H1 (cell line): ENCODE measurements at regions not wholly inside any gene's neighbourhood (a gene's known extent, or its start where the extent isn't known, plus 50 kb on each side); places are given as distances from the start of the nearest gene placed in this dataset.

ENCODE experiments used
- CTCF ChIA-PET: fragments of 300-600 bp; sonication (Branson Sonifier 250); formaldehyde crosslinking; loops from one replicate; lab custom pipeline; 2021; ENCODE audit not compliant: partially characterized antibody; lab: Charles Lee
- POLR2A ChIA-PET: fragments of 300-600 bp; sonication (Branson Sonifier 250); formaldehyde crosslinking; loops from one replicate; lab custom pipeline; 2021; ENCODE audit warnings: inconsistent platforms; ENCODE audit not compliant: partially characterized antibody; lab: Charles Lee
- DNase-seq, 2 experiments: peaks; one replicate each; pipeline versions ENCODE4 v3.0.0 to v3.0.0-alpha.2; 2010 to 2022; ENCODE audit warnings: low spot score in 2 of 2, low read depth in 1 of 2, mixed read lengths in 1 of 2
- FAIRE-seq: peaks from 2 replicates; lab custom pipeline; 2011; peaks lifted over from hg19 to GRCh38; lab: Jason Lieb, UNC
- H2AFZ ChIP-seq: 2 replicates; pipeline ENCODE4 v1.8.1; 2012; ENCODE audit warnings: low read length, inconsistent platforms
- H2AK5ac ChIP-seq: 2 replicates; pipeline ENCODE4 v1.6.1; 2013; ENCODE audit warnings: low read depth, low read length
- H2BK120ac ChIP-seq: replicated peaks from 2 replicates; pipeline ENCODE3; 2013; ENCODE audit warnings: low read depth, low read length, inconsistent platforms
- H2BK12ac ChIP-seq: 2 replicates; pipeline ENCODE4 v1.6.1; 2013; ENCODE audit warnings: low read depth, low read length
- H2BK15ac ChIP-seq: 2 replicates; pipeline ENCODE4 v1.6.1; 2013; ENCODE audit warnings: low read length
- H2BK20ac ChIP-seq: 2 replicates; pipeline ENCODE4 v1.6.1; 2013; ENCODE audit warnings: low read length
- H2BK5ac ChIP-seq: 2 replicates; pipeline ENCODE4 v1.6.1; 2013; ENCODE audit warnings: low read depth, low read length
- H3K14ac ChIP-seq: 2 replicates; pipeline ENCODE4 v1.6.1; 2013; ENCODE audit warnings: inconsistent platforms; ENCODE audit not compliant: insufficient read length
- H3K18ac ChIP-seq: 2 replicates; pipeline ENCODE4 v1.6.1; 2013; ENCODE audit warnings: low read length; ENCODE audit errors: extremely low read depth
- H3K23ac ChIP-seq: 2 replicates; pipeline ENCODE4 v1.6.1; 2013; ENCODE audit warnings: inconsistent platforms; ENCODE audit not compliant: insufficient read length
- H3K23me2 ChIP-seq: 2 replicates; pipeline ENCODE4 v1.6.1; 2013; ENCODE audit warnings: low read depth, low read length
- H3K27ac ChIP-seq: 2 replicates; pipeline ENCODE4 v1.6.1; 2011; ENCODE audit warnings: low read depth, low read length, inconsistent platforms
- H3K27me3 ChIP-seq, 4 experiments: replicated peaks in 1 of 4; 1 replicate in 1 of 4; 2 replicates in 3 of 4; pipeline versions ENCODE4 v1.6.1 to v1.8.1; 2011 to 2013; ENCODE audit warnings: low read length in 3 of 4, mild to moderate bottlenecking in 3 of 4, inconsistent platforms in 2 of 4, mixed read lengths in 2 of 4, moderate library complexity in 1 of 4; ENCODE audit not compliant: control insufficient read depth in 3 of 4, insufficient read depth in 3 of 4; ENCODE audit errors: extremely low read depth in 1 of 4
- H3K36me3 ChIP-seq, 4 experiments: 2 replicates each; pipeline versions ENCODE4 v1.6.1 to v1.8.1; 2011 to 2013; ENCODE audit warnings: mild to moderate bottlenecking in 4 of 4, low read length in 3 of 4, moderate library complexity in 2 of 4, control low read depth in 1 of 4, inconsistent platforms in 1 of 4; ENCODE audit not compliant: insufficient read depth in 4 of 4, control insufficient read depth in 2 of 4
- H3K4ac ChIP-seq: replicated peaks from 2 replicates; pipeline ENCODE3; 2013; ENCODE audit warnings: low read length, low read depth, mixed read lengths, inconsistent platforms; ENCODE audit not compliant: insufficient read length
- H3K4me1 ChIP-seq, 4 experiments: replicated peaks in 1 of 4; 1 replicate in 1 of 4; 2 replicates in 3 of 4; pipeline versions ENCODE4 v1.6.1 to v1.8.1; 2011 to 2013; ENCODE audit warnings: low read length in 3 of 4, inconsistent platforms in 2 of 4, mixed read lengths in 1 of 4; ENCODE audit not compliant: insufficient read depth in 4 of 4, control insufficient read depth in 3 of 4
- H3K4me2 ChIP-seq, 2 experiments: 2 replicates each; pipeline versions ENCODE4 v1.6.1 to v1.8.1; 2011 to 2013; ENCODE audit warnings: low read depth in 2 of 2, low read length in 2 of 2, control low read depth in 1 of 2, inconsistent platforms in 1 of 2, mild to moderate bottlenecking in 1 of 2; ENCODE audit not compliant: insufficient read depth in 1 of 2
- H3K4me3 ChIP-seq, 4 experiments: fragments of 200-600, 300-600 bp in 1 of 4; sonication (generic), shearing (Covaris generic), sonication (Bioruptor Twin) in 1 of 4; 2 replicates each; pipeline versions ENCODE4 v1.5.1 to v1.8.1; 2011 to 2016; ENCODE audit warnings: low read length in 4 of 4, low read depth in 3 of 4, control low read depth in 2 of 4, inconsistent platforms in 2 of 4, mild to moderate bottlenecking in 2 of 4, mixed read lengths in 1 of 4, moderate library complexity in 1 of 4; ENCODE audit not compliant: insufficient read depth in 2 of 4; ENCODE audit errors: extremely low read depth in 1 of 4
- H3K56ac ChIP-seq: replicated peaks from 2 replicates; pipeline ENCODE3; 2013; ENCODE audit warnings: low read depth, mild to moderate bottlenecking, mixed read lengths, low read length, inconsistent platforms; ENCODE audit not compliant: insufficient read length
- H3K79me1 ChIP-seq: 2 replicates; pipeline ENCODE4 v1.6.1; 2013; ENCODE audit warnings: low read depth, low read length, control low read depth
- H3K79me2 ChIP-seq, 2 experiments: 2 replicates each; pipeline versions ENCODE4 v1.6.1 to v1.8.1; 2012 to 2013; ENCODE audit warnings: low read length in 2 of 2, mild to moderate bottlenecking in 2 of 2, inconsistent platforms in 1 of 2; ENCODE audit not compliant: insufficient read depth in 2 of 2, control insufficient read depth in 1 of 2
- H3K9ac ChIP-seq, 4 experiments: replicated peaks in 1 of 4; 1 replicate in 1 of 4; 2 replicates in 3 of 4; pipeline versions ENCODE4 v1.6.1 to v1.8.1; 2011 to 2013; ENCODE audit warnings: low read depth in 3 of 4, low read length in 3 of 4, control low read depth in 2 of 4, mild to moderate bottlenecking in 2 of 4, moderate library complexity in 2 of 4, inconsistent platforms in 1 of 4; ENCODE audit errors: extremely low read depth in 1 of 4
- H3K9me3 ChIP-seq, 2 experiments: 2 replicates each; pipeline versions ENCODE4 v1.6.1 to v1.8.1; 2012 to 2013; ENCODE audit warnings: mild to moderate bottlenecking in 2 of 2, moderate library complexity in 2 of 2, control low read depth in 1 of 2, inconsistent platforms in 1 of 2, low read depth in 1 of 2, low read length in 1 of 2, mixed read lengths in 1 of 2; ENCODE audit not compliant: insufficient read depth in 2 of 2
- H4K20me1 ChIP-seq, 2 experiments: replicated peaks in 1 of 2; 2 replicates each; pipeline versions ENCODE3 to v1.8.1; 2011 to 2013; ENCODE audit warnings: inconsistent platforms in 2 of 2, low read length in 2 of 2, mild to moderate bottlenecking in 1 of 2; ENCODE audit not compliant: insufficient read depth in 2 of 2, control insufficient read depth in 1 of 2
- H4K5ac ChIP-seq: 2 replicates; pipeline ENCODE4 v1.6.1; 2013; ENCODE audit warnings: low read length, low read depth, mixed read lengths, inconsistent platforms; ENCODE audit not compliant: insufficient read length
- H4K8ac ChIP-seq: 2 replicates; pipeline ENCODE4 v1.8.0; 2013; ENCODE audit warnings: mild to moderate bottlenecking, moderate library complexity, low read length, inconsistent platforms; ENCODE audit not compliant: insufficient read depth; ENCODE audit errors: extremely low read depth
- H4K91ac ChIP-seq: replicated peaks from 2 replicates; pipeline ENCODE3; 2013; ENCODE audit warnings: low read length, mixed read lengths, inconsistent platforms; ENCODE audit not compliant: insufficient read length
- ASH2L ChIP-seq: fragments of 200-600, 300-600 bp; sonication (generic); IDR thresholded peaks from one replicate; pipeline ENCODE4 v1.7.1; 2017; ENCODE audit warnings: low read length
- ATF3 ChIP-seq: IDR thresholded peaks from 2 replicates; pipeline ENCODE4 v1.6.1; 2011; ENCODE audit warnings: low read depth, mild to moderate bottlenecking, low read length; ENCODE audit not compliant: insufficient read depth
- BCL11A ChIP-seq, 2 experiments: IDR thresholded peaks; one replicate each; pipeline ENCODE4 v1.6.1; 2011; ENCODE audit warnings: low read depth in 2 of 2, low read length in 2 of 2, mild to moderate bottlenecking in 2 of 2
- GABPA ChIP-seq: IDR thresholded peaks from 2 replicates; pipeline ENCODE4 v1.6.1; 2011; ENCODE audit warnings: mild to moderate bottlenecking, low read length, moderate library complexity, borderline replicate concordance; ENCODE audit not compliant: insufficient read depth
- NRF1 ChIP-seq: IDR thresholded peaks from 2 replicates; pipeline ENCODE4 v1.6.1; 2011; ENCODE audit warnings: mild to moderate bottlenecking, low read depth, low read length, improper control_type of control experiment
- POLR2AphosphoS5 ChIP-seq: IDR thresholded peaks from 2 replicates; pipeline ENCODE4 v1.6.1; 2011; ENCODE audit warnings: low read depth, low read length
- RXRA ChIP-seq: IDR thresholded peaks from 2 replicates; pipeline ENCODE4 v1.6.1; 2011; ENCODE audit warnings: low read depth, mild to moderate bottlenecking, low read length, moderate library complexity; ENCODE audit not compliant: insufficient read depth
- SP4 ChIP-seq: IDR thresholded peaks from 2 replicates; pipeline ENCODE4 v1.6.1; 2012; ENCODE audit warnings: low read length, inconsistent platforms
- SUZ12 ChIP-seq: fragments of 200-600 bp; sonication (generic); IDR thresholded peaks from 2 replicates; pipeline ENCODE4 v1.6.1; 2012; ENCODE audit warnings: mild to moderate bottlenecking, inconsistent platforms, low read length, moderate library complexity, mixed read lengths
- WGBS, 2 experiments: shearing (Covaris generic) in 1 of 2; methylation state at CpG; one replicate each; pipeline versions ENCODE4 v1.1.6 to v1.1.7; 2013 to 2015; ENCODE audit warnings: low lambda C conversion rate in 2 of 2, mixed read lengths in 2 of 2, inconsistent platforms in 1 of 2, low coverage in 1 of 2, missing lambda C conversion rate in 1 of 2; ENCODE audit not compliant: insufficient replicate concordance in 2 of 2, insufficient coverage in 1 of 2, insufficient read length in 1 of 2; ENCODE audit errors: extremely low coverage in 1 of 2, missing lambda C conversion rate in 1 of 2; 5-methylcytosine and 5-hydroxymethylcytosine counted together
- TF ChIP-seq, protein P1 (sequence below): IDR thresholded peaks from 2 replicates; pipeline ENCODE4 v1.6.1; 2012; ENCODE audit warnings: inconsistent platforms

DNA sequence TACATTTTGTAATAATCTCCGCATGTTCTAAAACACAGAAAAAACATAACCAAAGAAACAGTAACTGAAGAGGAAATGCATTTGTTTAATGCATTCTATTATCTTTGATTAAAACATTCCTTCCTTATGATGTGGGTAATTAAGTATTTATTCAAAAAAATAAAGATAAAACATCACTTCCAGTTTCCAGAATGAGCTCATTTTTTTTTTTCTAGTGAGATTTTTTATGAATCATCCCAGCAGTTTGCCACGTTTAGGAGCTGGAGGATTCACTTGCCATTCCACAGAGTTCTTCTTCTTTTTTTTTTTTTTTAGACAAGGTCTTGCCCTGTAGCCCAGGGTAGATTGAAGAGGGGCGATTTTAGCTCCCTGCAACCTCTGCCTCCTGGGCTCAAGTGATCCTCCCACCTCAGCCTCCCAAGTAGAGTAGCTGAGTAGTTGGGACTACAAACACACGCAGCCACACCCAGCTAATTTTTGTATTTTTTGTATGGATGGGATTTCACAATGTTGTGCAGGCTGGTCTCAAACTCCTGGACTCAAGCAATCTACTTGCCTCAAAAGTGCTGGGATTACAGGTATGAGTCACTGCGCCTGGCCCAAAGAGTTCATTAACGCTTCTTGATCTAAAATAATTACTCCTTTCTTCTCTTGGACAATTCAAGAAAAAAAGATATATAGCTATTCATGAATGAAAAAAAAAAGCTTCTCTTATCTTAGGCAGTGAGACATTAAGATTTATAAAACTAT, 177.3 kb downstream of the DKK1 start:
- Histone ChIP-seq H3K23me2 (no peaks in the 10 kb centered on the region; the same call in 1 of the 2 replicates), H4K5ac (no peak overlapping the region), H3K9me3 (no peaks in the 10 kb centered on the region), H2BK120ac (no peak overlapping the region), H3K4me3 (no peak overlapping the region), H3K79me2 (no peaks in the 10 kb centered on the region), H4K8ac (no peak overlapping the region), H2BK12ac (no peak overlapping the region), H3K27me3 (no peaks in the 10 kb centered on the region), H2BK20ac (no peak overlapping the region), H2BK5ac (no peak overlapping the region), H3K79me1 (no peaks in the 10 kb centered on the region), H3K4me2 (no peak overlapping the region), H3K27ac (no peak overlapping the region), H3K56ac (no peak overlapping the region), H3K9ac (no peak overlapping the region), H2BK15ac (no peak overlapping the region), H3K36me3 (no peaks in the 10 kb centered on the region), H2AFZ (no peak overlapping the region), H2AK5ac (no peak overlapping the region), H4K91ac (no peak overlapping the region), H3K4ac (no peak overlapping the region), H3K4me1 (no peaks in the 10 kb centered on the region), H3K23ac (no peak overlapping the region), H4K20me1 (no peaks in the 10 kb centered on the region), H3K18ac (no peak overlapping the region), H3K14ac (no peak overlapping the region)
- WGBS, 2 experiments = 90% methylated on average over 6 of the region's 6 CpGs; no CpG with 5 or more reads in 1 of the 2 experiments
- DNase-seq = no peak
- CTCF ChIA-PET = interaction anchor here (0.7 to 1.5 kb wide), 8 partner anchors 44 to 238 kb away, joined by 3 to 5 read pairs (median 3); partner anchors contain the start of gene DKK1
- no peak for FAIRE-seq
- POLR2A ChIA-PET = no interaction called here
- no peak for TF ChIP-seq ASH2L
- TF ChIP-seq, protein P1, sequence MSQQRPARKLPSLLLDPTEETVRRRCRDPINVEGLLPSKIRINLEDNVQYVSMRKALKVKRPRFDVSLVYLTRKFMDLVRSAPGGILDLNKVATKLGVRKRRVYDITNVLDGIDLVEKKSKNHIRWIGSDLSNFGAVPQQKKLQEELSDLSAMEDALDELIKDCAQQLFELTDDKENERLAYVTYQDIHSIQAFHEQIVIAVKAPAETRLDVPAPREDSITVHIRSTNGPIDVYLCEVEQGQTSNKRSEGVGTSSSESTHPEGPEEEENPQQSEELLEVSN = no peak
- no peak for TF ChIP-seq ATF3
- TF ChIP-seq POLR2AphosphoS5 = no peak
- no peak for TF ChIP-seq NRF1
- no peak for TF ChIP-seq BCL11A (IDR thresholded peaks at IDR 0.05; ENCODE audit: low read depth in 2 of 2, low read length in 2 of 2)
- no peak for TF ChIP-seq GABPA
- TF ChIP-seq RXRA = no peak
- no peak for TF ChIP-seq SUZ12
- no peak for TF ChIP-seq SP4
